COR-L47 (cell line): ENCODE measurements at regions not wholly inside any gene's neighbourhood (a gene's known extent, or its start where the extent isn't known, plus 50 kb on each side); places are given as distances from the start of the nearest gene placed in this dataset.

ENCODE experiments used
- DNase-seq: peaks from one replicate; lab custom pipeline; 2025; lab: John Stamatoyannopoulos, UW

DNA sequence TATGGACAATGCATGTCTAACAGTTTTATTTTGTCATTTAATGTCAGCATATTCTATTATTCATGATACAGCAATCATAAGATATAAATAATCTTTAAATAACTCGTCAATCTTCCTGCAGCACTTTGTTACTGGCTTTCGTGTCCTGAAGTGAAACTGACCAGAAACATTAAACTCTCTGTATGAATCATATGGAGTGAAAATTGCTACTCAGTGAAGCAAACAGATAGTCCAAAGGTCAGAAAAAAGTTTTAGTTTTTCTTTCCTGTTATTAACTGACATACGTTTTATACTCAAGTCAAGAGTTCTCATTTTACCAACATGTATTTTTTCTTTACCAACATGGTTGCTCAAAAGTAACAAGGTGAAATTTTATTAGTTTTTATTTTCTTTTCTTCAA, 106.8 kb upstream of the GALNT5 start:
- no peak for DNase-seq

DNA sequence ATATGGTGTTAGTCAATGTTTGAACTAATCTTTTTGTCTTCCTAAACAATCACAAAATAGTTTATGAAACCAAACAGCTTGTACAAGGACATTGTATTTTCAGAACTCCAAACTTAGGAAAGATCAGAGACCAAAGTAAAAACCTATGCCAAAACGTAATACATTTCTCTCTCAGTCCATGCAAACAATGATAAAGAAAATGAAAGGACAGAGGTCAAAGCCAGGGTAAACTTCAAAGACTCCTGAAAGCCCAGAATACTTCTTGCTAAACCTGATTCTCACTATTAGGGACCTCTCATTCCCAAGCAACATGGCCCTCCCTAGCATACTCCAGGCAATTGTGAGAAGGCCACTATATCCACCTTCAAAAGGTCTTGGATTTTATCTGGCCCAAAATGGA, 105.1 kb upstream of the GALNT5 start:
- DNase-seq = no peak

DNA sequence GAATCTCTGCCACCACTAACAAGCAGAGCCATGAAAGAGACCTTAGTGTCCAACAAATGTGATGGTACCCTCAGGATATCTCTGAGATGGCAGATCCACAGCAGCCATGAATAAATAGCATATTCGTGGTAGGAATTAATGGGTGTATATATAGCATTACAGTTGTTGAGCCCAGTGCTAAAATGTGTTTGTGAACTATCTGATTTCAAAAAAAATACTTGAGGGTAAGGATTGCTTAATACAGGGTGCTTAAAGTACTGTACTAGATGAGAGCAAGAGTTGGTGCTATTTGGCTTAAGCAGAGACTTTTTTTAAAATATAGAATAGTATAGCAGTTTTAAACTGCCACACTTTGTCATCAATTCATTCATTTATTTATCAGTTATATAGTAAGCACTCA, 101.5 kb upstream of the GALNT5 start:
- DNase-seq = no peak

DNA sequence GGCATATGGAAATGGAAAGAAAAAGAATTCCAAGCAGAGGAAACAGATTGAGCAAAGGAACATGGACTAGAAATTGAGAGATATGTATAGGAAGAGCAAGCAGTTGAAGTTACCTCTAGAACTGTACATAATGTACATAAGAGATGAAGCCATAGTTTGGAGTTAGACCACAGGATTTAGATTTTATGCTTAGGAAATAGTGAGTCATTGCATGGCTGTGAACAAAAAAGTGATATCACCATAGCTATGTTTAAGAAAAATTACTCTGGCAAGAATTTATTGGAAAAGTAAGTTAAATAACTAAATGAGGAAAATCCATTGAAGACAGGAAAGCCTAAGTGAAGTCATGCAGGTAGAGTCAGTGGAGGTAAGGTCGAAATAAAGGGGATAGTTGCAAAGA, 99.4 kb upstream of the GALNT5 start:
- DNase-seq = no peak

DNA sequence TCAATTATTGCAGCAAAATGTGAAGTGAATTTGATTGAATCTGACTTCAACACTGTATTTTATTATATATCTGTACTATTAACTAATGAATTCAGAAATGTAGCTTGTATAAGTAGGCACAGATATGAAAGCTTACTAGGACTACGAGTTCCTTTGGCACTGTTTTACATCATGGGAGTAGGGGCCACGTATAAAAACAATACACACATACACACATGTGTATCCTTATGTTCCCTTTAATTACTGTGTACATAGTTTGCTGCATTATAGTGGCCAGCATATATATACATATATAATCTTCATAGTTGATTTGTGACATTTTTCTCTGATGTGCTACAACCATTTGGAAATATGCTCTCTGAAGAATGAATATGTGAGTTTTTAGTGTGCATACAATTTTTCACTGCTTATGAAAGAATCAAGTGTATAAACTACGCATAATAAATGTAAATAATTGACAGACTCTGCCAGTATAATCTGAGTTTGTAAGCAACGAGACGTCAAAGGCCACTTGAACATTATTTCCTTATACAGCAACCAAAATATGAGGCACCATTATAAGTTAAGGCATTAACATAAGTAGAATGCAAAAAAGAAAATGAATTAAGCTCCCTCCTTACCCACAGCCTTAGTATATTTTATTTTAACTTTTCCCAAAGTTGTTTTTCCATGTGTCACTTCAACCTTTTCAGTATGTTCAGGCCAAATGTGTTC, 98.1 kb upstream of the GALNT5 start:
- no peak for DNase-seq

DNA sequence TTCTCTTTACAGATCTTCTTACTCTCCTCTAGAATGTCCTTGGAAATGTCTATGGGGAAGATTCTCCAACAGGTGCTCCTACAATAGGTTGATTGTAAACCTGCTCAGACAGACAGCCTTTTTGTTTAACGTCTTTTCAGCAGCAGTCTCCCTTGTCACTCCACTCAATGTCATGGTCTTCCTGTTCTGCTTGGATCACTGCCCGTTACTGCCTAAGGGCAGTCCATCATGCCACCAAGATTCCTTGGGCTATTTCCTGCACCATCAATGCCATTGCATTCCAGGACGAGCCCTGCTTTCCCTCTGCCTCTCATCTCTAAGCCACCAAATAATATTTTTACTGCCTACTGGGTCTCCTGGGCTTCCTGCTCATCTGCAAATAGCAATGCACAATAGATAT, 97.4 kb upstream of the GALNT5 start:
- no peak for DNase-seq

DNA sequence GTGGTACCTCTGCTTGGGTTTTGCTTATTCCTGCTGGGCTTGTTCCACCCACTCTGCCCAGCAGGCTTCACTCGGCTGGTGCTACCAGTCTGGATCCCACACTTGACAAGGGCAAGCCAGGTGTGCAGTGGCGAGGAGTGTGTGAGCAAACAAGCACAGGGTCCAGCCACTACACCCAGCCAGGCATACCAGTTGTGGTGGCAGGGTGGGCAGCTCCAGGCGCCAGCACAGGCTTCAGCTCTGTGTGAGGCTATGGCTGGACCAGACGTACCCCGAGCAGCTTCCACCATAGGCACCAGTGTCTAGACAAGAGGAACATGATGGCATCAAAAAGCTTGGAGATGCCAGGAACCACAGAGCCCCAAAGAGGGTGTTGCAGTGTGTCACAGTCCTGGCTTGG, 93.1 kb upstream of the GALNT5 start:
- DNase-seq = no peak

DNA sequence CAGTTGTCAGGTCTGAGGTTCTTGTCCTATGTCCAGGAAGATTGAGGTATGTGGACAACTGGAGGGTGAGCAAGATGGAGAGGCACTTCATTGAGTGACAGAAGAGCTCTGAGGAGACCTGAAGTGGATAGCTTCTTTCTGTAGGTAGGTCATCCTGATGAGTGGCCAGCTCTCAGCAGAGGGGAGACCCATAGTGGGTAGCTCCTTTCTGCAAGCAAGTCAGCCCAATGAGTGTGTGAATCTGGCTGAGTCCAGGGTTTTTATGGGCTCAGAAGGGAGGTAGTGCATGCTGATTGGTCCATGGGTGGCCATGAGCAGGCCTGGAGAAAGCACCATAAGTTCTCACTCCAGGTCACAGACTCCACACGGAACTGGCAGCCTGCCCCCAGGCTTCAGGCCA, 92.6 kb upstream of the GALNT5 start:
- no peak for DNase-seq

DNA sequence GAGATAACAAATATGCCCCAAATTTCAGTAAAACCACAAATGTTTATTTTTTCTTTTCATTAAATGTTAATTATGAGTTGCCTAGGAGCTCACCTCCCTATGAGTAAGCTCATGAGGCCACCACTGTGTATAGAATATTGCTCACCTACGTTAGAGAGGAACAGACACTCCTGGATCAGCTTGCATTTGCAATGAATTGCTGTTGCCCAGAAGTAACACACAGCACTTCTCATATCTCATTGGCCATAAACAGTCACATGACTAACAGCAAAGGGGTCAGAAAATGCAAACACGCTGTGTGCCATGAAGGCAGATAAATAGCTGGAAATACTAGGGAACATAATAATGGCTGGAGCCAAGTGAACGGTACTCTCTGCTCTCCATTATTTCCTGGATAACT, 89.0 kb upstream of the GALNT5 start:
- DNase-seq = peak; percentile 51

DNA sequence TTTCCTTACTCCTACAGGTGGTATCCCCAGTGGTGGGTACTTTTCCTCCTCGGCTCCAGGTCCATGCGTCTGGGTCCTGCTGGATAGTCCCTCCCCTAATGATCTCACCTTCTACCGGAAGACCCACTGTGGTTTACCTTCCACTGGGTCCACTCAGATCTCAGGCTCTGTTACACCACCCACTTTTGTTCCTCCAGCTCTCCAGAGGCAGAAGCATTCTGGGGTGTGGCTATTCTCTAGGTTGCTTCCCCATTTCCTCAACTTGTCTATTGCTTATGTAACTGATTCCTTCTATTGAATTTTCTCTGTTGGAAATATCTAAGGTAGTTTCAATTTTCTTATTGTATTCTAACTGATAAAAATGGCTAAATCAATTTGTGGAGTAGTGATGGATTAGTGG, 87.6 kb upstream of the GALNT5 start:
- no peak for DNase-seq

DNA sequence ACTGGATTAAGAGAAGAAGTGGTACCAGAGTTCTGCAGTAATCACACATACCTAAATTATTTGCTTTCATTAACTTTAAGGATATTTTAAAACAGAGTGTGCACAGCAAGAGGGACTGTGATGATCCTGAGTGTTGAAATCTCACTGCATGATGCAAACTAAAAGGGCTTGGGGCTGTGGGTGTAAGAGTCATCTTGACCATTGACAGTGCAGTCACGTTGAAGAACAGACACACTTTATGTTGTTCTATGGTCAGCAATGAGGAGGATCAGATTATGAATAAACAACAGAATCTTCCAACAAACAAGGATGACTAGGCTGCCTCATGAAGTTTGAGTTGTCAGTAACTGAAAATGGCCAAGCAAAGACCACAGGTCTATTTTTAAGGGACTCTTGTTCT, 87.2 kb upstream of the GALNT5 start:
- DNase-seq = no peak

DNA sequence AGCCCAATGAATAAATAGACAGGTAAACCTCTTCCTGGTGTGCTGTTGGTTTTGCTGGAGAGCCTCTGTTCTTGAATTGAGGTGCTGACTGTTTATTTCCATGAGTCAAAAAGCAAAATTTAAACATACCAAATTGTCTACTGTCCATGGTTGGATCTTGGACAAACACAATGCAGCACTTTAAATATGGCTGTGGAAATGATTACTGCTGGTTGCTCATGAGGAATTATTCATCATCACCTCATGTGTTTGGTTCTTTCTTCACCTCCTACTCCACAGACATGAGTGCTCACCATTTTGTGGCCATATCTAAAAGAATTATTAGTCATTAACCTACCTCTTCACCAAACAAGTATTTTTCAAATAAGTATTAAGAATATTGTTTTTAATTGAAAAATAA, 85.3 kb upstream of the GALNT5 start:
- DNase-seq = no peak

DNA sequence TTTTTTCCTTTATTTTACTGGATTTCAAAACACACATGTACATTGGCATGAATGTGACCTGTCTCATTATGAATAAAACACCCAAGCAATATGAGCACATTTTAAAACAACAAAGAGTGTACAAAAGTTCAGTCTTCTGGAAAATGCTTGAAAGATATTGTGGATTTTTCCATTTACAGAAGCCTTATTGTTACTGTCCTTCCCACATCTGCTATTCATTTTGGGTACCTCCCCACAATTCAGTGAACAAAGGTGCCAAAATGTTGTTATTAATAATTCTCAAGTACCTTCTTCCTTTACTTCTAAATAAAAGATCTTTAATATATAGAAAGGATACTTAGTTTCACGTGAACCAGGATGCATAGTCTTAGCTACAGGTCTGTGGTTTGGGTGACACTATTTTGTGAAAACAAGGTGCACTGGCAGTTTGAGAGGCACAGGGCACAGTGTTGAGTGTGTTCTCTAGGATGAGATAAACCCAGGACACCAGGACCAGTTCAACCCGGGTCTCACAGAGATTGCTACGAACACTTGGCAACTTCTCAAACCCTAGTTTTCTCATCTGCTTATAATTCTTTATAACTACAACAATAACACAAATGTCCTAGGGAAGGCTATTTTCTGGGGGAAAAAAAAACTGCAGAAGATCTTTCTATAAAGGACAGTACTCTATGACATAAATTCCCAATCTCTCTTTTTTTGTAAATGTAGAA, 84.5 kb upstream of the GALNT5 start:
- no peak for DNase-seq

DNA sequence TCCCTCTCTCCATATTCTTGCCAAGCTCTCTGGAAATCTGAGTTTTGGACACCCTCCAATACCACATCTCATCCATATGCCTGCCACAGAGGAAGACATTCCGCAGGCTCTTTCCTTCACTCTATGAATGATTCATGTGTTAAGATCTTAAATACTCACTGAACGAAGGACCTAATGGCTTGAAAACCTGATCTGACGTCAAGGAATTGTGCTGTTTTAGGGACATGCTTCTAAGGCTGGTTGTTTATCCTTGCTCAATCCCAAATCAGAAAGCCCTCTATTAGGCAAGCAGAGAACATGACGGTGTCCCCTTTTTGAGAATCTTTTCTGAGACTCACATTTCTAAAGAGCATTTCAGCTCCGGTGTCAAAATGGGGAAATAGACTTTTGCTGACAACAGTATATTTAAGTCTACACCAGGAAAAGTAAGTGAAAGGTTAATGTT, 83.7 kb upstream of the GALNT5 start:
- no peak for DNase-seq

DNA sequence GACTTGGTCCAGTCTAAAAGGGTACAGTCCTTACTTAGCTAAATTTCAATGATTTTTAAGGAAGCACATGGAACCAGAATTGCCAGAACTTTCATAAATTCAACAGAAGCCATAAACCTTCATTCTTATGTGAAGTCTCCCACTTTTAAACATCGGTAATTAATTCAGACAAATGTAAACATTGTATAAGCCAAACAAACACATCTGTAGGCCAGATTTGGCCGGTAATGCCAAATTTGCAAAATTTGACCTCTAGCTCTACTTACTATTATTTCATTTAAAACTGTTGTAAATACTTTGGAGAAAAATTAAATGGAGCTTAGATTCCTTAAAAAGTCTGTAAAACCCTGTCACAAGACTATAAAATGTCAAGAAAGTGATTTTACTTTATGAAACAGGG, 83.2 kb upstream of the GALNT5 start:
- no peak for DNase-seq

DNA sequence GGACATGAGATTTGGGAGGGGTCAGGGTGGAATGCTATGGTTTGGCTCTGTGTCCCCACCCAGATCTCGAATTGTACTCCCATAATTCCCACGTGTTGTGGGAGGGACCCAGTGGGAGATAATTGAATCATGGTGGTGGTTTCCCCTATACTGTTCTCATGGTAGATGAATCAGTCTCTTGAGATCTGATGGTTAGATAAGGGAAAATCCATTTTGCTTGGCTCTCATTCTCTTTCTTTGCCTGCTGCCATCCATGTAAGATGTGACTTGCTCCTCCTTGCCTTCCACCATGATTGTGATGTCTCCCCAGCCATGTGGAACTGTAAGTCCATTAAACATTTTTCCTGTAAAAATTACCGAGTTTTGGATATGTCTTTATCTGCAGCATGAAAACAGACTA, 80.9 kb upstream of the GALNT5 start:
- DNase-seq = no peak

DNA sequence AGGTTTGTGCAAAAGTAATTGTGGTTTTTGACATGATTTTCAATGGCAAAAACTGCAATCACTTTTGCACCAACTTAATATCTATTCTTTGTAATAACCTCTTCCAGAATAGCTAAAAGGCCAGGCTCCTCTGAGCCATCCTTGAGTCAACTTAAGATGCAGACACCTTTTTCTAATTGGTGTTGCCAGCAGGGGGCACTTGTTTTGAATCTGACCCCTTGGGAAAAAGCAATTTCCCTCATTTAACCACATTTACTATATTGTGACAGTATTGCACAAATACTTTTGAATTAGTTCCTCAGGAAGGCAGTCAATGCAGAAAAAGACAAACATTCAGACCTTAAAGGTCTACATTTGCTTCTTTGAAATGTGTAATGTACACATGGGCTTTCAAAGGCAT, 78.6 kb upstream of the GALNT5 start:
- DNase-seq = no peak

DNA sequence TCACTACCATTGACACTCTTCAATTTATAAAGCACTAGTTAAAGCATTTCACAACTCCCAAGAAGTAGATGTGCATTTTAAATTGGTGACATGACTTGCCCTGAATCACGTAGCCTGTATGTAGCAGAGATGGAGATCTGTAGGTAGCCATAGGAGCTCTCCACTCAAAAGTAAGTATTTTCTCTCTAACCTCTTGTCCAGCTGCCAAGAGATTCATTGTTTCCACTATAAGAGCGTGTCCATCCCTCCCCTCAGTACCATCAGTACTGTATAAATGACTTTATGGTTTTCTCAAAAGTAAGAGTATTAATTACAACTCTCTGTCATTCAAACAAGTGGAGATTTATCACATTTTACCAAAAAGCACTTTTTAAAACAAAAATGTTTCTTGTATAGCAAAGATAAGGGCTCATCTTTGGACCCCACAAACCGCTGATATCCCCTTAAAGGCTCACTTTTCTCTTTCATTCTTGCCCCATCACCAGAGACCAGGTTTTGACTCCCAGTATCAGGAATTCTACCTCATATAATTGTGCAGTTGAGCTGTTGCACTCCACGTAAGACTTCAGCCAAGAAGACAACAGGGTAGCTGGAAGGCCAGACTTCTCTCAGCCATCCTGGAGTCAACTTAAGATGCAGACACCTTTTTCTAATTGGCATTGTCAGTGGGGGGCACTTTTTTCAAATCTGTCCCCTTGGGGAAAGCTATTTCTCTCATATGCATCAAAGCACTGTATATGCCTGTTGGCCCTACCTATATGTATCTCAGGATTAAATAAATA, 78.0 kb upstream of the GALNT5 start:
- DNase-seq = no peak

DNA sequence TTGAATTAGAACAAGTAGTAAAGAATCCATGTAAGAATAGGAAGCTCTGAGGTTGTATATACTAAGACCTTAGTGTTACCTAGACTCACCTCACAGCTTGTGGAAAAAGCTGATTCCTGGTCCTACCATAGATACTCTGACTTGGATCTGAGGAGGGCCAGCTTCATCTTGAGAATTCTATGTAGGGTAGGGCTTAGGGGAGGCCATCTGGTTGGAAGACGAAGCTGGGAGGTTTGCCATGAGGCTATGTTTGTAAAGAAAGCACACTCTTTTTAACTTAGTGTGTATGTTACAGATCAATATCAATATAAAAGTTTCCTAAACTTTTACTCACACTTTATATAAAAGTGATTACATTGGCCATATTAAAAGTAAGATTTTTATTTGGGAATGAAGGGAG, 77.1 kb upstream of the GALNT5 start:
- no peak for DNase-seq

DNA sequence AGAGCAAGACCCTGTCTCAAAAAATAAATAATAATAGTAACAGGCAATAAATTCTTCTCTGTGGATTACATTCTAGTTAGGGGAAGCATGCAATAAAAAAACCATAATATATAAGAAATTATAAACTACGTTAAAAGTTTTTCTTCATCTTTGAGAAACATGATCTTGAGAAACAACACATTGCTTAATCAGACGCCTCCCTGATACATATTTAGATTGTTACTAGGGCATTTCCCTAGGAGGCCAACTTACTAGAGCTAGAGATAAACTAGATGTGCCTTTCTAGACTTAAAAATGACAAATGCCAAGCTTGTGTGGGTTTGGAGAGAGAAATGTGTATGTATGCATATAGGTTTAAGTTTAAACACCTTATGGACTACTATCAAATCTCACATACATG, 76.3 kb upstream of the GALNT5 start:
- DNase-seq = no peak

DNA sequence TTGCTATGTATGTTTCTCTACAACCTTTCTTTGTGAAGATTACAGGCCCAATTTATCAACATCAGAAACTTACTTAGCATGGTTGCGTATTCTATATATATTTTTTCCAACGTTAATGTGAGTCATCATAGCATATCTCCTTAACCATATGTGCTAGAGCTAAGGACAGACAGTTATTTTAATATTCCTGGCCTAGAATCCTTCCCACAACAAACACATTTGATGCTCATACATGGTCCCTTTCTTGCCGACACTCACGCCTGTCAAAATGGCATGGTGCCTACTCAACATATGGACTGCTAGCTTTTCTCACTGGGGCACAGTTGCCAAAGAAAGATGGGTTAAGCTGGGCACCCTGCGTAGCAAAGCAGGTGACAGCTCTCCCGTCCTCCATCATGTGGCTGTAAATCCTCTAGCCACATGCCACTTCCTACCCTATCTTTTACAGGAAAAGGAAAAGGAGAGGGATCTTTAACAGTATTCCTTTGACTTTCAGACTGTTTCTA, 75.2 kb upstream of the GALNT5 start:
- no peak for DNase-seq

DNA sequence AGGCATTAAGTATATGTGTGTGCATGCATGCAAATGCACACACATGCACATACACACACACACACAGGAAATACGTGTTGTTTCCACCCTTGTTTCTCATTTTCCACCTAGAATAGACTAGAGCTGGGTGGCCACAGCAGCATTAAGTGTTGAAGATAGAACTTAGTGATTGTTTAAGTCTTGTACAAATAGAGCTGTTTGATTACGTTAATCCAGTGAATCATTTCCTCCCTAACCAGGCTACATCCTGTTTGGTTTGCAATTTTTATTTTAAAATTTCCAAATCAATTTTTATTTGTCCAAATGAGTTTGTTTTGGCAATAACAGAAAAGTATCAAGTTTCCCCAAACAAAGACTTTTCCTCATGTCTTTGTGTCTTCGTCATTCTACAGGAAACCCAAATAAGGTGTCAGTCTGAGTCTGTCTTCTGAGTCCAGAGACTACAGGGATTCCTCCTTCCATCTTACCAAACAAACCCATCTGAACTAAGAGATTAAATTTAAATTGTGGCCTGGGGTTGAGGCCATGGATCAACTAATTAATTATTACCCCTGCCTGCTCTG, 74.6 kb upstream of the GALNT5 start:
- DNase-seq = no peak
